GM12878 (cell line): ENCODE measurements at regions not wholly inside any gene's neighbourhood (a gene's known extent, or its start where the extent isn't known, plus 50 kb on each side); places are given as distances from the start of the nearest gene placed in this dataset.

Experiments used
- BHLHE40 ChIP-seq, 2 experiments: fragments of 450-650 bp in 1 of 2; IDR thresholded peaks; 2 replicates each; pipeline ENCODE4 v1.6.1; 2011 to 2017; ENCODE audit warnings: low read depth in 2 of 2, borderline replicate concordance in 1 of 2, improper control_type of control experiment in 1 of 2, low read length in 1 of 2, mild to moderate bottlenecking in 1 of 2
- CTCF ChIP-seq, 3 experiments: IDR thresholded peaks in 2 of 3; conservative IDR thresholded peaks in 1 of 3; 2 replicates each; pipeline ENCODE4 v1.5.1; 2011; ENCODE audit warnings: low read depth in 3 of 3, low read length in 3 of 3, mild to moderate bottlenecking in 3 of 3, control low read depth in 2 of 3, moderate library complexity in 2 of 3, inconsistent platforms in 1 of 3, mixed read lengths in 1 of 3; ENCODE audit not compliant: control insufficient read depth in 2 of 3, insufficient read depth in 1 of 3; ENCODE audit errors: extremely low read depth in 1 of 3
- EED ChIP-seq: sonication (generic); IDR thresholded peaks from 2 replicates; pipeline ENCODE4 v1.6.1; 2016; ENCODE audit warnings: antibody characterized with exemption, low read depth
- GABPA ChIP-seq: IDR thresholded peaks from 2 replicates; pipeline ENCODE4 v1.6.1; 2014; ENCODE audit warnings: antibody characterized with exemption, low read depth, mild to moderate bottlenecking, inconsistent platforms
- RAD51 ChIP-seq: fragments of 450-650 bp; IDR thresholded peaks from 2 replicates; pipeline ENCODE4 v1.6.1; 2016; ENCODE audit warnings: moderate library complexity, mild to moderate bottlenecking, inconsistent platforms

GRCh38 chr2:6072768-6073167 lies 380.6 kb downstream of the SOX11 start:
- TF ChIP-seq RAD51: no peak
- no peak for TF ChIP-seq BHLHE40 (IDR thresholded peaks at IDR 0.05; ENCODE audit: borderline replicate concordance in 1 of 2, low read depth in 2 of 2, low read length in 1 of 2)
- no peak for TF ChIP-seq CTCF (IDR thresholded peaks at IDR 0.05 in 2 of 3, conservative IDR thresholded peaks at IDR 0.05 in 1 of 3; ENCODE audit: control insufficient read depth in 2 of 3, extremely low read depth in 1 of 3, insufficient read depth in 1 of 3, low read depth in 3 of 3, low read length in 3 of 3)
- TF ChIP-seq EED: no peak
- no peak for TF ChIP-seq GABPA
